IPS DF 19.7 (cell line): ENCODE measurements at regions not wholly inside any gene's neighbourhood (a gene's known extent, or its start where the extent isn't known, plus 50 kb on each side); places are given as distances from the start of the nearest gene placed in this dataset.

Experiments
- DNase-seq: peaks from one replicate; pipeline ENCODE4 v3.0.0-alpha.2; 2013; ENCODE audit warnings: low read depth, low spot score

- DNase-seq = no peak
Observed at GRCh38 chr1:219476716-219477115, 136.2 kb downstream of the ZC3H11B start.

DNA sequence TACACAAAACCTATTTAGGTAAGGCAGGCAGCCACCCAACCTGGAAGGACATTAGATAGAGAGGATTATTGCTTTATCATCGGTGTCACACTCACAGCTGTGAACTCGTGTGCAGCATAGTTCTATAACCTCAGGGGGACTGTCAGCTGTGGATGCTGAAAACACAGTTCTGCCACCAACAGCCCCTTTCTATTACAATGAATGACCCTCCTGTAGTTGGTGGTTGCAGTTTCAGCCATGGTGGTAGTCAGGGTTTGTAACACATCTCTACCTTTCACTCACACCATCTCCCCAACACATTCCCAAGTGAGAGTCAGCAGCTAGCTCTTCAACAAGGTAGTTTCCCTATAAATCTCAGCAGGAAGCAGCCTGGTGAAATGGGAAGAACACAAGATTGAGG is 136.8 kb downstream of the ZC3H11B start:
- no peak for DNase-seq

DNA sequence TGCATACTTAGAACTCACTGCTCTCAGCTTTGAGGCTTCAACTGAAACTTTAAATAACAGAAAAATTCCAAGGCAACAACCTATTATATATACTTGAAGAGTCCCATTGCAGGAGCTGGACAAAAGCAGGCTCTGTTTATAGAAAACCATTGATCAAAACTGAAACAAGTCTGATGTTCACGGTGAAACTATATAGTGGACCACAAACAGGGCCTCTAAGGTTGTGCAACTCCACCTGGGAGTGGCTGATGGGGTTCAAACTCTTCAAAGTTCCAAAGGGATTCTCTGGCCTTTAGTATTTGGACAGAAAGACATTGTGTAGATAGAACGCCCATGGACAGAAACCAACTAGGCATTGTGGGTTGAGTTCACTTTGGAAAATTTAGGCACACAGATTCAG is 140.3 kb downstream of the ZC3H11B start:
- DNase-seq = no peak

GRCh38 chr1:219467524-219467923 is 145.4 kb downstream of the ZC3H11B start:
- no peak for DNase-seq

- DNase-seq = no peak
Observed at GRCh38 chr1:219466766-219467165, 146.1 kb downstream of the ZC3H11B start.

- DNase-seq = no peak
Observed at GRCh38 chr1:219465212-219466093, 147.5 kb downstream of the ZC3H11B start.

GRCh38 chr1:219463636-219464035 is 149.3 kb downstream of the ZC3H11B start:
- no peak for DNase-seq

- DNase-seq = no peak
Observed at GRCh38 chr1:219461981-219462400, 150.9 kb downstream of the ZC3H11B start.

DNA sequence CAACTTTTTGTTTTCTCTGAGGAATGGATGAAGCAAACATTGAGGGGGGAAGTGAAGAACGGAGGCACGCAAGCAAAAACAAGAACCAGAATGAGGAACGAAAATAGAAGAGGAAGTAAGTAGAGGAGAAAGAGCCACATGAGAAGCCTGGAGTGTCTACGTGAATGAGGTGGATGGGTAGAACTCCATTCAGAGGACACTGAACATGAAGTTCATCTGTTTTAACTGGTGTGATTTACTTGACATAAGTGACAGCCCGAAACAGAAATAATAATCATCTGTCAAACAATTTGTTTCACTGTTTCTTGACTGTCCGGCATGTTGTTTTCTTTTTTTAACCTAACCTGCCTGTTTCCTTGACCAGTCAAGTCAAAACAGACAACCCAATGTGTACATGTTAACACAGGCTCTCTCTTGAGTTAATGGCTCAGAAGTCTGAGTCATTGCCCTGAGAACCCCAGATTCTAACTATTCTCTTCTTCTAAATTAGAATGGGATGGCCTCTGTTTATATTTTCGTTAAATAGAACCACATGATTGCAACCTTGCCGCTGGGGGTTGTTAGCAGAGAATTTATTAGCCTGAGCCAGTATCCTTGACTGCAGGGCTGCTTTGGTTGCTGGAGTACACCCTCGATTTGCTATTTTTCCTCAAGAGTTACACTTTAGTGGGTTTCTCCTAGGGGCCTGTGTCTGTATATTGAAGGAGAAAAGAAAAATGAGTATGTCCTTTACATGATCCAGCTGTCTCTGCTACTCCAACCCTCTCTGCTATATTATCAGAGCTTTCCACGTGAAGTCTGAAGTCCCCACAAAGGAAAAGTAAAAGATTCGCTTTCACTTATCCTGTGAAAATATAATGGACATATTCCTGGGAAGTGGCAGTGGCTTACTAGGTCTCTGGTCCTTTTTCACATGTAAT is 151.7 kb downstream of the ZC3H11B start:
- no peak for DNase-seq

DNA sequence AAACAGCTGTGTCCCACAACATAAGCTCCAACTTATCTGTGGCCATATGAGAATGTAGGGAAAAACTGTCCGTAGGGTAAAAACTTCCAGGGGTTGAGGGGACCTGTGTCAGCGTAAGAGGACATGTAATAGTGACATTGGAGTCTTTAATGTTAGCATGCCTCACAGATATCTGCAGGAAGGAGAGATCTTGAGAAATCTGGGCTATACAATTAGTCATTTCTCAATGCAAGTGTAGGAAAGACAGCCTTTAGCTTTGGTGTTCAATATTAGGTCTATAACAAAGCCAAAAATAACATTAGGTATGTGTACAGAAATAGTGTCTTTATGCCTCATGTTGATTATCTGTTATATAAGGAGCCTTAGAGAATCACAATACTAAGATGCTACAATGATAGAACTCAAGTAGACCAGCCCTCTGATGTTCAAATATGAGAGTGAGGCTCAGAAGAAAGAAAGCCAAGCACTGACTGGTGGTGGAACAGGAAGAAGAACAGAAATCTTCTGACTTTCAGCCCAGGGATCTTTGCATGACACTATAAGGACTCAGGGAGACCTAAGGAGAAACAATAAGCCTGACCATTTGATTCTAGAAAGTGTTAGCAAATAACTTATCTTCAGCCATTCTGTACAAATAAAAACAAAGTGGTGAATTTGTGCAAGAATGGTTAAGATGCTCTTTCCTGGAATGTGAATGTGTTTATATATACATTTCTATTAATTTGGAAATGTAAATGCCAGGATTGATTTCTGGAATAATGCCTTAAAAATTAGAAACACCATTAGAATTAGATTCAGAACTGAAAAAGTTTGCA is 152.6 kb downstream of the ZC3H11B start:
- no peak for DNase-seq

DNA sequence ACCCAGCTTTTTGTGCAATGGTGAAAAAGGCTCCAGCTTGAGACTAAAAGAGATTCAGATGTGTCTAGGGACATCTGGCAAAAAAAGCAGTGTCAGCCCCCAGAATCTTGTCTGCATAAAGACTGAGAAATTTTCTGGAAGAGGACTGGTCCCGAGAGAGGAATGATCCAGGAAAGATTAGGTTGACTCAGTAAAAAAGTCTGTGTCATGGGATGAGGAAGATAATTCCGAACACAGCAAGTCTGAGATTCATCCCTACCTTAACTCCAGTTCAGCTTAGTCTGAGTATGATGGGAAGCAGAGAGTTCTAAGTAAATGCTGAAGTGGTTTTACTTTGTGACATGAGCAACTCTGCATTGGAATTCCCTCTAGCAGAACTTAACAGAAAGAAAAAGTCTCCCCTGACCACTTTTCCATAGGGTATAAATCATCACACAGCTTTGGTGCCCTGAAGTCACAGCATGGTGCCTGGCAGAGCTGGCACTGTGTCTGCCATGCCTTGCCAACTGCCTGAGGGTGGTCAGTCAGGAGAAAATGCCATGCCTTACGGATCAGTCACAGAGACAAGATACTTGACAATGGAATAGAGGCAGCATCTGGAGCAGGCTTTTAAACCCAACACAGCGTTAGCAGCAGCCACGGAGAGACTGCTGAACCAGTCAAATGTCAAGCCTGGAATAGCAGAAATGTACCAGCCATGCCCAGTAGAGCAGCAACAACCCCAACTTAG is 153.4 kb downstream of the ZC3H11B start:
- DNase-seq = no peak

DNA sequence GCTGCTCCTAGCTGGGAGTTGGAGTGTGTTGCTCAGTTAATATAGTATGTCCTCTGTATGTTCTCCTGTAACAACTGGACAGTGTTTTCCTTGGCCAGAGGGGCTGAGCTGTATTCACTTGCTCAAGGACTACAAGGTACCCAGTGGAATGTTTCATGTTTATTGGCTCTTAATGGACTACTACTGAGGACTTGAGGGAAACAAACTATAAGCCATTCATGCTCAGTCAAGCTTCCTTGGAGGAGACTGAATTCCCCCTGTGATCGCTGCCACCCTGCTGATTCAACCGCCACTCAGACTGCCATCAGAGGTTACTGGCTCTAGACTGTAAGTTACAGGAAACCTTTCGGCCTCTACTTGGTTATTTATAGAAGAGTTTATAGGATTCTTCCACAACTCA is 166.6 kb downstream of the ZC3H11B start:
- no peak for DNase-seq

DNA sequence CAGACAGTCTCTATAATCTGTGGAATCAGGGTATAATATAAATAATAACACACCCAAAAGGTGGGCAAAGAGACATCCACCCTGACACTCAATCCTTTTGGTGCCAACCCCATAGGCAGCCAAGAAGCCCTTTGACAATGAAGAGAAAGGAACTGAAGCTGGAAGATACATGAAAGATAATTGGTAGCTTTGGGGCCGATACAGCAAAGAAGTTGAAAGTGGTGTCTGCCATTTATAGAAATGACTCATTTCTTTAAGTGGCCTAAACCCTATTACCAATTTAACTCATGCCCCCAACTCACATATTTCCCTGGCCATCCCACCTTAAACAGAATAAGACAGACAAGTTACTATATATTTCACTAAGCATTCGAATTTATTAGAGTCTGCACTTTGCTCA is 167.0 kb downstream of the ZC3H11B start:
- DNase-seq = no peak

GRCh38 chr1:219444474-219444873 is 168.4 kb downstream of the ZC3H11B start:
- no peak for DNase-seq

DNA sequence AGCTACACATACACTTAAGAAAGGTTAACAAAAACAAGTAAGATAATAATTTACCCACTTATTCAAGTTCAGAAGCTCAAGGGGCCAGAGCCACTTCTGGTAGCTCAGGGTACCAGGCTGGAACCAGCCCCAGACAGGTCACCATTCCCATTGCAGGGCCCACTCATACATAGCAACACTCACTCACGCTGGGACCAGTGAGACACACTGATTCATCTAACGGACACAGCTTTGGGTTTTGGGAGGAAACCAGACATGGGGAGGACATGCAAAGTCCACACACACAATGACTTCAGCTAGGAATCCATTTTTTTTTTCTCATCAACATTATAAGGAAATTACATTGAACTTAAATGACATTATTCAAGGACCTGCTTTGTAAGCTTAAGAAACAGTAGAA is 169.1 kb downstream of the ZC3H11B start:
- no peak for DNase-seq

GRCh38 chr1:219442611-219443061 is 170.3 kb downstream of the ZC3H11B start:
- no peak for DNase-seq

DNA sequence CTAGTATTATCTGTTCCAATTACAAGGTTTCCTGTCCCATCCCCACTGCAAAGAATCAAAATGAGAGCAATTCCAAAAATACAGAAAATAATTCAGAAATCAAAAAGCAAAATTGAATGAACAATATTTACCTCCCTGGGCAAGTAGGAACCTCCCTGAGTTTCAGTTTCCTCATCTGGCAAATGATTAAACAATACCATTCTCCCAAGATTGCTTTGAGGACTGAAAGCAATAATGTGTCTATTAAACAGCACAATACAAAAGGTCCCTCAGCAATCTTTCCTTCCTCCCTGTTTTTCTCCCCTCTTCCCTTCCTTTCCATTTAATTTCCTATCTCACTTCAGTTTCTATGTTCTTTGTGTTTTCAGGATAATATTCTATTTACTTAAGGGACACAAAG is 171.0 kb downstream of the ZC3H11B start:
- no peak for DNase-seq

- no peak for DNase-seq
Observed at GRCh38 chr1:219439376-219439775, 173.5 kb downstream of the ZC3H11B start.

DNA sequence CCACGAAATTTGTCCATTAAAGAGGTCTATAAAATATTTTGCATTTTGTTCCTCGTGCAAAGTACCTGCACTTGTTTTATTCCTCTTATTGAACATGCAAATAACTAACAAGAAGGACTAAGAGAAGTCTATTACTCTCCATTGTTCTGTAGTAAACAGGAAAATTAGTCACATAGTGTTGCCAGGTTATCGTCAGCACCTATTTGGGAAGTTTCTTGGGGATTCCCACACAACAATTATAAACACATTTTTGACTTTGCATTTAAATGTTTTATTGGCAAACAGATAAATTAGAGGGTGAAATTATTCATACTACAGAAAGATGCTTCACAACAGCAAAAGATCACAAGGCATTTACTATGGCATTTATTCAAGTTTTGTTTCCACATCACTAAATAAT is 174.5 kb downstream of the ZC3H11B start:
- DNase-seq = no peak

GRCh38 chr1:219434923-219435297 is 178.0 kb downstream of the ZC3H11B start:
- no peak for DNase-seq
